Activated CD4-positive, alpha-beta T cell treated with anti-CD3 and anti-CD28 coated beads, Interleukin-2, amount 10 ng/mL, durations not matched to agents 7 days and 5 days (primary cell): ENCODE measurements at regions not wholly inside any gene's neighbourhood (a gene's known extent, or its start where the extent isn't known, plus 50 kb on each side); places are given as distances from the start of the nearest gene placed in this dataset.
A peak's percentile ranks its signal among the peaks of the same experiment; 100 is the strongest.

Experiments
- CTCF ChIA-PET: fragments of 350-600 bp; sonication (Branson Sonifier 250); formaldehyde crosslinking; loops from one replicate; lab custom pipeline; 2021; ENCODE audit warnings: antibody characterized with exemption; lab: Charles Lee
- POLR2A ChIA-PET: fragments of 350-600 bp; sonication (Branson Sonifier 250); formaldehyde crosslinking; loops from one replicate; lab custom pipeline; 2021; ENCODE audit warnings: antibody characterized with exemption; lab: Charles Lee
- DNase-seq: peaks from one replicate; pipeline ENCODE4 v3.0.0-alpha.2; 2020
- H3K27ac Mint-ChIP-seq: one replicate; pipeline ENCODE4 v1.8.0; 2021; ENCODE audit warnings: mild to moderate bottlenecking, moderate library complexity, mixed read lengths
- H3K27me3 Mint-ChIP-seq: one replicate; pipeline ENCODE4 v1.8.0; 2021; ENCODE audit warnings: mixed read lengths
- H3K36me3 Mint-ChIP-seq: one replicate; pipeline ENCODE4 v1.8.0; 2021; ENCODE audit warnings: low read depth, mixed read lengths
- H3K4me1 Mint-ChIP-seq: one replicate; pipeline ENCODE4 v1.8.0; 2021; ENCODE audit warnings: mixed read lengths
- H3K4me3 Mint-ChIP-seq: one replicate; pipeline ENCODE4 v1.8.0; 2021; ENCODE audit warnings: mild to moderate bottlenecking, moderate library complexity, mixed read lengths
- H3K9me3 Mint-ChIP-seq: one replicate; pipeline ENCODE4 v1.8.0; 2021; ENCODE audit warnings: mixed read lengths

GRCh38 chr4:81845761-81846160, 374.1 kb upstream of the RASGEF1B start:
- no peaks in the 10 kb centered on the region for H3K9me3 Mint-ChIP-seq
- ChIA-PET POLR2A (no interaction called here), CTCF (interaction anchor here (2.3 kb wide), 1 partner anchor 375 kb away, joined by 7 read pairs; no protein-coding TSS in a partner anchor)
- no peak overlapping the region for H3K4me3 Mint-ChIP-seq
- no peaks in the 10 kb centered on the region for H3K4me1 Mint-ChIP-seq
- H3K27me3 Mint-ChIP-seq = peaks cover 2% of the 10 kb centered on the region
- H3K27ac Mint-ChIP-seq = no peak overlapping the region
- DNase-seq = no peak
- no peaks in the 10 kb centered on the region for H3K36me3 Mint-ChIP-seq

- no peak overlapping the region for H3K4me3 Mint-ChIP-seq
- ChIA-PET CTCF (interaction anchor here (1.0 to 2.3 kb wide), 3 partner anchors 11 to 379 kb away, joined by 3 to 7 read pairs (median 3); no protein-coding TSS in a partner anchor), POLR2A (no interaction called here)
- no peaks in the 10 kb centered on the region for H3K36me3 Mint-ChIP-seq
- DNase-seq = no peak
- peaks cover 4% of the 10 kb centered on the region for H3K27me3 Mint-ChIP-seq
- no peaks in the 10 kb centered on the region for H3K9me3 Mint-ChIP-seq
- no peak overlapping the region for H3K27ac Mint-ChIP-seq
- H3K4me1 Mint-ChIP-seq = no peaks in the 10 kb centered on the region
These were observed 373.6 kb upstream of the RASGEF1B start for GRCh38 chr4:81845273-81845672.

GRCh38 chr4:81844717-81845116, 373.0 kb upstream of the RASGEF1B start:
- Mint-ChIP-seq H3K27ac (no peak overlapping the region), H3K4me1 (no peaks in the 10 kb centered on the region), H3K36me3 (no peaks in the 10 kb centered on the region), H3K27me3 (peaks cover 4% of the 10 kb centered on the region), H3K4me3 (no peak overlapping the region), H3K9me3 (no peaks in the 10 kb centered on the region)
- POLR2A ChIA-PET = no interaction called here
- DNase-seq = peak; percentile 75
- CTCF ChIA-PET = interaction anchor here (0.7 to 2.3 kb wide), 5 partner anchors 10 to 379 kb away, joined by 3 to 7 read pairs (median 3); partner anchors contain the start of gene RASGEF1B

DNA sequence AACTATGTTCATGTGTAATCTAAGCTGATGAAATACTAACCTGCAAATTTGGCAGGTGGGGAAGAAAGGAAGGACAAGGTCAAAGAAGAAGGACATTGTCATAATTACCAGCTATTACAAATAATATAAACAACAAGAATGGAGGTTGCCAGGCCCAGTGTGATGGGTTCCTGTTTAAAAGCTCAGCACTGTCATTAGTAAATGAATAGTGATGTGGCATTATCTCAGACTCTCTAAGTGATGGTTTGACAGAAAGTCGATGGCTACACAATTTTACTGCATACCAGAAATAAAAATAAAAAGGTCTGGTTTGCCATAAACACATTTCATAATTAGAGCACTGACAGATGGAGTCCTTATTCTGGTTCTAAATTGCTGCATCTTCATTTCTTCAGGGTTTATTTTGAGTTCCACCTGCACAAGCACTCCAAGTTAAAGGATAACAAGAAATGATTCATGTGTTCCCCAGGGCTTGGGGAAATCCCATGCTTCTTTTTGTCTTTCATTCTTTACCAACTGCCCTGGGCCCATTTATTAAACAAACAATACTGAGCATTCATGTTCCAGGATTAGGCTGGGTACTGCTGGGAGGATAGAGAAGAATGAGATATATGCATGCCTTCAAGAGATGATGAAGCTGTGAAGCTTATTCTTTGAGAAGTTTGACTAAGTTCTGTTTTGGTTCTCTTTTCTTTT, 367.8 kb upstream of the RASGEF1B start:
- H3K4me3 Mint-ChIP-seq = no peak overlapping the region
- no peak for DNase-seq
- H3K36me3 Mint-ChIP-seq = no peaks in the 10 kb centered on the region
- H3K27me3 Mint-ChIP-seq = peaks cover 4% of the 10 kb centered on the region
- no peaks in the 10 kb centered on the region for H3K4me1 Mint-ChIP-seq
- CTCF ChIA-PET = interaction anchor here (1.5 to 2.0 kb wide), 2 partner anchors 372 to 374 kb away, joined by 4 to 7 read pairs; no protein-coding TSS in a partner anchor
- no peak overlapping the region for H3K27ac Mint-ChIP-seq
- POLR2A ChIA-PET = no interaction called here
- no peaks in the 10 kb centered on the region for H3K9me3 Mint-ChIP-seq

- Mint-ChIP-seq H3K27me3 (peaks cover 4% of the 10 kb centered on the region), H3K4me1 (no peaks in the 10 kb centered on the region), H3K36me3 (no peaks in the 10 kb centered on the region), H3K9me3 (no peaks in the 10 kb centered on the region), H3K27ac (no peak overlapping the region), H3K4me3 (no peak overlapping the region)
- ChIA-PET CTCF (interaction anchor here (1.5 to 2.0 kb wide), 2 partner anchors 371 to 373 kb away, joined by 4 to 7 read pairs; no protein-coding TSS in a partner anchor), POLR2A (no interaction called here)
- no peak for DNase-seq
These were observed 366.9 kb upstream of the RASGEF1B start for GRCh38 chr4:81838586-81838985.

DNA sequence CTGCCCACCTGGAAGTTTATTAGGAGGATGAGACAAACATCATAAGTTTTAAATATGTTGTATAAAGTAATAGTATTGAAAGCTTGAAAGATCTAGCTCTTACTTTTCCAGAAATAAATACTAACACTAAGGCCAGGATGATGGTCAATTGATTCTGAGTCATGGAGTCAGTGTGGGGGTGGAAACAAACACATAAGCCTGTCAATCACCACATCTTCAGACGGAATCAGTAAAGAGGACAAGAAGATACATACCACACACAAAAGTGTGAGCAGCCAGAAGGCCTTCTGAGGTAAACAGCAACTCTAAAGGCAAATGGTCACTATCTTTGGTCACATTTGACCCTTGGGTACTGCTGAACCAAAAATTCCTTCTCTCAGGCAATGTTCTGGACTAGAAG, 365.0 kb upstream of the RASGEF1B start:
- CTCF ChIA-PET = no interaction called here
- H3K4me1 Mint-ChIP-seq = no peaks in the 10 kb centered on the region
- H3K4me3 Mint-ChIP-seq = no peak overlapping the region
- H3K27ac Mint-ChIP-seq = no peak overlapping the region
- no peak for DNase-seq
- peaks cover 4% of the 10 kb centered on the region for H3K27me3 Mint-ChIP-seq
- POLR2A ChIA-PET = no interaction called here
- no peaks in the 10 kb centered on the region for H3K36me3 Mint-ChIP-seq
- no peaks in the 10 kb centered on the region for H3K9me3 Mint-ChIP-seq

DNA sequence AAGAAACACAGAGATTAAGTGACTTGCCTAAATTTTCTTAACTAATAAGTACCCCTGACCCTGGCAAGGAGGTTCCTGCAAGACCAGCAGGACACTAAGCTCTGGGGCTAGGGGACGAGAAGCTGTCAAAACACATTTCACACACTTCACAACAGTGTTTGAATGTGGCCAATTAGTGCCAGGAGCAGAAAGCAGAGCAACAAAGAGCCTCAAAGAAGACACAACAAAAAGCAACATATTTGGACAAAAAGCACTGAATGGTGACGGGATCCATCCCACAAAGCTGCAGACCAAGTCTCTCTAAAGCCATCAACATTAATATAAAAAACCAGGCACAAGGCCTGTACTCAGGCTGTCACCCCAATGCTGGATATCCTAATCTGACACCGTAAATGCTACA, 361.9 kb upstream of the RASGEF1B start:
- no peaks in the 10 kb centered on the region for H3K27me3 Mint-ChIP-seq
- H3K36me3 Mint-ChIP-seq = no peaks in the 10 kb centered on the region
- no peak overlapping the region for H3K27ac Mint-ChIP-seq
- no peak overlapping the region for H3K4me3 Mint-ChIP-seq
- peaks cover 2% of the 10 kb centered on the region for H3K9me3 Mint-ChIP-seq
- CTCF ChIA-PET = interaction anchor here (1.0 kb wide), 1 partner anchor 269 kb away, joined by 3 read pairs; no protein-coding TSS in a partner anchor
- DNase-seq = no peak
- POLR2A ChIA-PET = no interaction called here
- no peaks in the 10 kb centered on the region for H3K4me1 Mint-ChIP-seq

- Mint-ChIP-seq H3K4me3 (no peak overlapping the region), H3K27me3 (no peaks in the 10 kb centered on the region), H3K9me3 (peaks cover 9% of the 10 kb centered on the region), H3K4me1 (peaks cover 8% of the 10 kb centered on the region), H3K36me3 (peaks cover 2% of the 10 kb centered on the region), H3K27ac (no peak overlapping the region)
- POLR2A ChIA-PET = no interaction called here
- DNase-seq = no peak
- CTCF ChIA-PET = interaction anchor here (0.7 to 1.3 kb wide), 2 partner anchors 27 to 235 kb away, joined by 3 to 4 read pairs; no protein-coding TSS in a partner anchor
These were observed 357.3 kb upstream of the RASGEF1B start for GRCh38 chr4:81828991-81829390.

DNA sequence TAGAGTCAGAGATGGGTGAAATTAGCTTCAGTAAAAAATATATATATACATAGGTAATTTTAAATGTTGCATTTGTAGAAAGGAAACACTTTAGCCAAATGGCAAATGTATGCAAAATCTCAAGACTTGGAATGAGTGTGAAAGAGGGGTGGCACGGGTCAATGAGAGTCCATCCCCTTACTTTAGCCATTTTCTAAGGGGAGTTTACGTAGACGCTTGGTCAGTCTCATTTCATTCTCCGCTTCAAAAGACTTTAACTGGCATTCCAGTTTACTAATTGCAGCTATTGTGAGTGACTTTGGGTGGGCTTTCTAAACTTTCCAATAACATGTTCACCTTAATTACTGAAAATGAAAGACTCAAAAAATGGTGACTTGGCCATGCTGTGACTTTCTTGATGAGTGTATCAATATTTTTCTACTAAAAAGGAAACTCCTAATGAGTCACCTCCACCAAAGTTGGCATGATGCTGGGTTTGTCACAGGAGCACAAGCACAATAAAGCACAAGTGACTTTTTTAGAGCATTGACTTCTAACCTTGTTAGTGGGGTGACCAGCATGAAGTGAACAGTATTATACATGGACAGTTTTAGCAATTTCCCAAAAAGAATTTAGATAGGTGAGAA, 356.0 kb upstream of the RASGEF1B start:
- DNase-seq = no peak
- Mint-ChIP-seq H3K4me1 (peaks cover 8% of the 10 kb centered on the region), H3K9me3 (peaks cover 9% of the 10 kb centered on the region), H3K36me3 (peaks cover 2% of the 10 kb centered on the region), H3K27ac (no peak overlapping the region), H3K27me3 (no peaks in the 10 kb centered on the region), H3K4me3 (no peak overlapping the region)
- ChIA-PET CTCF (no interaction called here), POLR2A (interaction anchor here (0.7 kb wide), 1 partner anchor 31 kb away, joined by 4 read pairs; no protein-coding TSS in a partner anchor)

DNA sequence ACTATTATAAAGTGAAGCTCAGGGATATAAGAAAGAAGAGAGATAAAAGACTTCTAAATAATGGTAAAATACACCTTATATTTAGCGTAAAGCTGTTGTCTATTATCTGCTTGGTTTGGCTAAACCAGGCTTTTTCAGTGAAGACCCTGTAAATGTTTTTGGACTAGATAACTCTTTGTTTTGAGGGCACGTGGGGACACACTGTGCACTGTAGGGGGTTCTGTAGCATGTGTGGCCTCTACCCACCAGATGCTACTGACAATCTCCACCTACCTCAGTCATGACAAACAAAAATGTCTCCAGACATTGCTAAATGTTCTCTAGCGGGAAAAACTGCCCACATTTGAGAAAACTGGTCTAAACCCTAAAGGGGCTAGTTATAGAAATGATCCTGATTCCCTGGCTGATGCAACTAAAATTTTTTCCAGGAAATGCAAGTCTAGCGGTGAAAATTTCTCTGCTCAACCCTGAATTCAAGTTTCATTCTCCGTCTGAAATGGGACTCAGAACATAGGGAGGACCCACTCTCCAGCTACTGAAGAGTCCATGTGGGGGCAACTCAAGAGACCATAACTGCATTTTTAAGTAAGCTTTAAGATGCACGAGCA, 355.2 kb upstream of the RASGEF1B start:
- DNase-seq = no peak
- CTCF ChIA-PET = no interaction called here
- Mint-ChIP-seq H3K27me3 (no peaks in the 10 kb centered on the region), H3K4me1 (peaks cover 8% of the 10 kb centered on the region), H3K36me3 (peaks cover 2% of the 10 kb centered on the region), H3K4me3 (no peak overlapping the region), H3K27ac (no peak overlapping the region), H3K9me3 (peaks cover 9% of the 10 kb centered on the region)
- POLR2A ChIA-PET = no interaction called here

- ChIA-PET POLR2A (no interaction called here), CTCF (no interaction called here)
- Mint-ChIP-seq H3K4me1 (peaks cover 8% of the 10 kb centered on the region), H3K36me3 (peaks cover 2% of the 10 kb centered on the region), H3K27ac (no peak overlapping the region), H3K4me3 (no peak overlapping the region), H3K27me3 (no peaks in the 10 kb centered on the region), H3K9me3 (peaks cover 9% of the 10 kb centered on the region)
- DNase-seq = no peak
These were observed 354.6 kb upstream of the RASGEF1B start for GRCh38 chr4:81826335-81826734.

- ChIA-PET CTCF (no interaction called here), POLR2A (no interaction called here)
- H3K36me3 Mint-ChIP-seq = no peaks in the 10 kb centered on the region
- H3K4me1 Mint-ChIP-seq = no peaks in the 10 kb centered on the region
- H3K9me3 Mint-ChIP-seq = no peaks in the 10 kb centered on the region
- DNase-seq = no peak
- peaks cover 6% of the 10 kb centered on the region for H3K27me3 Mint-ChIP-seq
- no peak overlapping the region for H3K27ac Mint-ChIP-seq
- H3K4me3 Mint-ChIP-seq = no peak overlapping the region
These were observed 346.7 kb upstream of the RASGEF1B start for GRCh38 chr4:81818385-81818920.
